GM18526 (cell line): ENCODE measurements at regions not wholly inside any gene's neighbourhood (a gene's known extent, or its start where the extent isn't known, plus 50 kb on each side); places are given as distances from the start of the nearest gene placed in this dataset.

Experiments used
- POLR2A ChIP-seq: IDR thresholded peaks from 3 replicates; pipeline ENCODE4 v1.6.1; 2011; ENCODE audit not compliant: insufficient read length; ENCODE audit errors: extremely low read depth

DNA sequence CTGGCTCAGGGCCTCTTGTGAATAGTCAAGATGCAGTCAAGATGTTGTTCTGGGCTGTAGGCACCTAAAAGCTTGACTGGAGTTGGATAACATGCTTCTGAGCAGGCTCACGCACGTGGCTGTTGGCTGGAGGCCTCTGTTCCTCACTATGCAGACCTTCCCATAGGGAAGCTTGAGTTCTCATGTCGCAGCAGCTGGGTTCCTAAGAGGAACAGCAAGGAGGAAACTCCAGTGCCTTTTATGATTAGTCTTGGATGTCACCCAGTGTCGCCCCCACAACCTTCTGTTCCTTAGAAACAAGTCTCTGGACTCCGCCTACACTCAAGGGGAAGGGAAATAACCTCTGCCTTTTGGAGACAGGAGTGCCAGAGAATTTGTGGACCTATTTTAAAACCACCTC, 210.7 kb downstream of the BCAS1 start:
- no peak for TF ChIP-seq POLR2A

GRCh38 chr20:53857723-53858236, 212.6 kb downstream of the BCAS1 start:
- TF ChIP-seq POLR2A, result no peak

DNA sequence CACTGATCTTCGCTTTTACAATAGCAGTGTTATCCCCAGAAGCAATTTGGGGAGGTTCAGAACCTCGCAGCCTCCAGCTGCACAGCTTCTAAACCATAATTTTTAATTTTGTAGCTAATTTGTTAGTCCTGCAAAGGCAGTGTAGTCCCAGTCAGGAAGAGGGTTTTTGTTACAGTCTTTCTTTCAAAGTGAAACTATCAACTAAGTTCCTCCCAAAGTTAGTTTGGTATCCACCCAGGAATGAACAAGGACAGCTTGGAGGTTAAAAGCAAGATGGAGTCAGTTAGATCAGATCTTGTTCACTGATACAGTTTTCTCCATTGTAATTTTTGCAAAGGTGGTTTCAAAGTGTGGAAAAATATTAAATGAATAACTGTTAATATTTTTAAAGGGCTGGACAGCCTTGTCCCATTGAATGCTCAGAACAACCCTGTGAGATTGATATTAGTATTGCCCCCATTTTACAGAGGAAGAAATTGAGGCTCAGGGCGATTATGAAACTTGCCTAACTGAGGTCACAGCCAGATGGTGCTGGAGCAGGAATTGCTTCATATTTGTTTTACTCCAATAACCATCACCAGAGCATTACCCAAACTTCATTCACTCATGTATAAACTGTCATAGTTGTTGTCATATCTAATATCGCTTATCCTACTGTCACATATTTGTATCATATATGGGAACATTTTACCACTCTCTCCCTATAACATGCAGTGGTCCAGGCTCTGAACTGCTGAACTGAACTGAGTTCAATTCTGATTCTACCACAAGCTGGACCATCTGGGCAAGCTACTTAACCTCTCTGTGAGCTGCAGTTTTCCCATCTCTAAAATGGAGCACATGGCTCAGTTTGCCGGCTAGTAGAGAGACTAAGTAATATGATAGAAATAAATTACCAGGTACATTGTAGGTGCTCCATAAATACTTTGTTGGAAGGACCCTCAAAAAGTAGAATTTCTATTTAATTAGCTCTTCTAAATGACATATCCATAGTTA, 213.8 kb downstream of the BCAS1 start:
- no peak for TF ChIP-seq POLR2A

- no peak for TF ChIP-seq POLR2A
These were observed 214.7 kb downstream of the BCAS1 start for GRCh38 chr20:53855733-53856132.

DNA sequence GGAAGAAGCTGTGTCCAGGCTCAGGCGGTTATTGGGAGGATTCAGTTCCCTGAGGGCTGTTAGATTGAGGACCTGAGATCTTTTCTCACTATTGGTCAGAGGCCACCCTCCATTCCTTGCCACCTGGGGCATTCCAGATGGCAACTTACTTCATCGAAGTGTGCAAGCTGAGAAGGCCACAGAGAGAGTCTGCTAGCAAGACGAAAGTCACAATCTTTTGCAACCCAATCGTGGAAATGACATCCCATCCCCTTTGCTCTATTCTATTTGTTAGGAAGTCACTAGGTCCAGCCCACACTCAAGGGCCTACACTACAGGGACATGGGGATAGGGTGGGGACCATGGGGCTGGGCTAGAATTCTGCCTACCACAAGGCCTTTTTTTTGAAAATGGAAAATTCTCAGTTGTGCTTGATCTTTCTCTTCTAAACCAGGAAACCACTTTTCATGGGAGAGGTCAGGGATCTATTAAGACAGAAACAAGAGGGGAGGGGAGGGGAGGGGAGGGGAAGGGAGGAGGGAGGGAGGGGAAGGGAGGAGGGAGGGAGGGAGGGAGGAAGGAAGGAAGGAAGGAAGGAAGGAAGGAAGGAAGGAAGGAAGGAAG, 217.2 kb downstream of the BCAS1 start:
- no peak for TF ChIP-seq POLR2A

DNA sequence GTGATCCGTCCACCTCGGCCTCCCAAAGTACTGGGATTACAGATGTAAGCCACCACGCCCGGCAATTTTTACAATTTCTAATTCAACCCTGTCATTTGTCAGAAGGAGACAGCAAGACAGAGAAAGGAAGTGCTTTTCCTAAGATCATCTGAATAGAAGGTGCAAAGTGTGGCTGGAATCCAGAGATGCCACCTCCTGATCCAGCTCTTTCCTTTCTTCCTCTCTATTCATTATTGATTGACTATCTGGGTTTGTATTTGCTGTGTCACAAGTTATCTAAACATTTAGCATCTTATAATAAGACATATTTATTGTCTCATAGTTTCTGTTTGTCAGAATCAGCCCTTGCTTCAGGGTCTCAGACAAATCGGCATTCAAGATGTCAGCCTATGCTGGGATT, 217.7 kb downstream of the BCAS1 start:
- no peak for TF ChIP-seq POLR2A

DNA sequence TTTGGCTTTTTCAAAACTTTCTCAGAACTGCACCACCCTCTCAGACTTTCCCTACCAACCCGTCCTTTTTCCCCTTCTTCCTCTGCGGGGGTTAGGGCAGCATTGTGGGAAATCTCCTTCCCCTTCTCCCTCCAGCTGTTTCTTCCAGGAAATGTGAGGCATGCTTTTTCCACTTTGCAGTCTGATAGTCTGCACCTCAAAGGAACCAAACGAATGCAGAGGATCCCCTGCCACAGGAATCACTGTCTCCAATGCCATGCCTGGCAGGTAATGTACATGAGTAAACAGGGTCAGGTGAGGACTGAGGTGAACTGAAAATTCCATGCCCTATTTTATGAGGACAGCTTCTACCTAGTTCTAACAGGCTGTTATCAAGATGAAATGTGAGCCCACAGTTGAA, 218.4 kb downstream of the BCAS1 start:
- TF ChIP-seq POLR2A, result no peak

- no peak for TF ChIP-seq POLR2A
These were observed 220.1 kb downstream of the BCAS1 start for GRCh38 chr20:53850319-53850718.

- TF ChIP-seq POLR2A, result no peak
These were observed 220.8 kb downstream of the BCAS1 start for GRCh38 chr20:53849471-53850059.

- no peak for TF ChIP-seq POLR2A
These were observed 222.1 kb downstream of the BCAS1 start for GRCh38 chr20:53848304-53848703.

- no peak for TF ChIP-seq POLR2A
These were observed 222.6 kb downstream of the BCAS1 start for GRCh38 chr20:53847837-53848170.

- TF ChIP-seq POLR2A, result no peak
These were observed 223.1 kb downstream of the BCAS1 start for GRCh38 chr20:53847139-53847836.

GRCh38 chr20:53846640-53847039, 223.8 kb downstream of the BCAS1 start:
- TF ChIP-seq POLR2A, result no peak

DNA sequence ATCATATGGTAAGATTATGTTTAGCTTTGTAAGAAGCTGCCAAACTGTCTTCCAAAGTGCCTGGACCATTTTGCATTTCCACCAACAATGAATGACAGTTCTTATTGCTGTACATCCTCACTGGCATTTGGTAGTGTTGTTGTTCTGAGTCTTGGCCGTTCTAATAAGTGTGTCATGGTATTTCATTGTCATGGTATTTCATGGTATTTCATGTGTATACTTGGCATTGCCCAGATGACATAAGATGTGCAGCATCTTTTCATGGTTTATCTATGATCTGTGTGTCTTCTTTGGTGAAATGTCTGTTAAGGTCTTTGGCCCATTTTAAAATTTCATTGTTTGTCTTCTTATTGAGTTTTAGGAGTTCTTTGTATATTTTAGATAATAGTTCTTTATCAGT, 224.4 kb downstream of the BCAS1 start:
- TF ChIP-seq POLR2A, result no peak

GRCh38 chr20:53844259-53844658, 226.1 kb downstream of the BCAS1 start:
- TF ChIP-seq POLR2A, result no peak

- TF ChIP-seq POLR2A, result no peak
These were observed 226.7 kb downstream of the BCAS1 start for GRCh38 chr20:53843645-53844044.
